Endothelial cell of umbilical vein (primary cell): ENCODE measurements at regions not wholly inside any gene's neighbourhood (a gene's known extent, or its start where the extent isn't known, plus 50 kb on each side); places are given as distances from the start of the nearest gene placed in this dataset.

Source experiments
- BruUV-seq: library from RNA; stranded (reverse); fragments of 400-500 nt; replicated peaks from 2 replicates; lab custom pipeline; 2021; lab: Mats Ljungman, UMichigan
- CTCF ChIA-PET: fragments of 300-600, 350-600 bp; sonication (Branson Sonifier 250); formaldehyde crosslinking; loops from one replicate; lab custom pipeline; 2021; ENCODE audit warnings: antibody characterized with exemption, inconsistent platforms; lab: Charles Lee
- POLR2A ChIA-PET: fragments of 300-600, 350-600 bp; sonication (Branson Sonifier 250); formaldehyde crosslinking; loops from one replicate; lab custom pipeline; 2021; ENCODE audit warnings: antibody characterized with exemption, inconsistent platforms; lab: Charles Lee
- DNase-seq: peaks from one replicate; pipeline ENCODE4 v3.0.0-alpha.2; 2011; ENCODE audit warnings: low read depth, low spot score
- FAIRE-seq: peaks from 2 replicates; lab custom pipeline; 2011; peaks lifted over from hg19 to GRCh38; lab: Jason Lieb, UNC
- H2AFZ ChIP-seq: 2 replicates; pipeline ENCODE4 v1.6.0; 2012; ENCODE audit warnings: low read depth, low read length, control low read depth, inconsistent platforms
- H3K27ac ChIP-seq: 2 replicates; pipeline ENCODE4 v1.5.1; 2011; ENCODE audit warnings: low read depth, mild to moderate bottlenecking, control low read depth, low read length, moderate library complexity; ENCODE audit not compliant: insufficient read depth
- H3K27me3 ChIP-seq, 2 experiments: 2 replicates each; pipeline versions ENCODE4 v1.6.0 to v1.6.1; 2011; ENCODE audit warnings: low read length in 2 of 2, mixed read lengths in 1 of 2; ENCODE audit not compliant: control insufficient read depth in 2 of 2, insufficient read depth in 2 of 2
- H3K36me3 ChIP-seq, 2 experiments: 2 replicates in 1 of 2; 3 replicates in 1 of 2; pipeline ENCODE4 v1.5.1; 2011; ENCODE audit warnings: low read length in 2 of 2, mild to moderate bottlenecking in 1 of 2, moderate library complexity in 1 of 2; ENCODE audit not compliant: control insufficient read depth in 2 of 2, insufficient read depth in 2 of 2; ENCODE audit errors: extremely low read depth in 1 of 2
- H3K4me1 ChIP-seq: 3 replicates; pipeline ENCODE4 v1.5.1; 2011; ENCODE audit warnings: mild to moderate bottlenecking, low read length; ENCODE audit not compliant: control insufficient read depth, insufficient read depth; ENCODE audit errors: extremely low read depth
- H3K4me2 ChIP-seq: 2 replicates; pipeline ENCODE4 v1.6.1; 2011; ENCODE audit warnings: low read length, control low read depth, mixed read lengths; ENCODE audit not compliant: insufficient read depth
- H3K4me3 ChIP-seq, 3 experiments: fragments of 200-600 bp in 1 of 3; sonication (generic), shearing (Covaris generic) in 1 of 3; replicated peaks in 1 of 3; 2 replicates each; pipeline ENCODE4 v1.5.1; 2011 to 2016; ENCODE audit warnings: control low read depth in 3 of 3, low read length in 3 of 3, mild to moderate bottlenecking in 2 of 3, inconsistent platforms in 1 of 3, low read depth in 1 of 3, moderate library complexity in 1 of 3; ENCODE audit not compliant: insufficient read depth in 1 of 3
- H3K79me2 ChIP-seq: 2 replicates; pipeline ENCODE4 v1.6.0; 2012; ENCODE audit warnings: low read length, inconsistent platforms; ENCODE audit not compliant: control insufficient read depth, insufficient read depth
- H3K9ac ChIP-seq: replicated peaks from 2 replicates; pipeline ENCODE3; 2011; ENCODE audit warnings: low read length, control low read depth; ENCODE audit not compliant: insufficient read depth; ENCODE audit errors: extremely low read depth
- H3K9me1 ChIP-seq: replicated peaks from 3 replicates; pipeline ENCODE4 v1.6.0; 2011; ENCODE audit warnings: mild to moderate bottlenecking, low read length; ENCODE audit not compliant: control insufficient read depth, insufficient read depth; ENCODE audit errors: extremely low read depth
- H3K9me3 ChIP-seq: replicated peaks from 2 replicates; pipeline ENCODE4 v1.5.1; 2012; ENCODE audit warnings: low read length, inconsistent platforms; ENCODE audit not compliant: control insufficient read depth, insufficient read depth
- H4K20me1 ChIP-seq: replicated peaks from 2 replicates; pipeline ENCODE3; 2011; ENCODE audit warnings: mild to moderate bottlenecking, low read length; ENCODE audit not compliant: control insufficient read depth, insufficient read depth; ENCODE audit errors: extremely low read depth
- CTCF ChIP-seq, 2 donors: IDR thresholded peaks; 1 replicate in 1 of 2; 2 replicates in 1 of 2; pipeline ENCODE4 v1.5.1; 2011; ENCODE audit warnings: low read length in 2 of 2, mild to moderate bottlenecking in 2 of 2, moderate library complexity in 2 of 2, control low read depth in 1 of 2, inconsistent platforms in 1 of 2, low read depth in 1 of 2; ENCODE audit not compliant: insufficient read depth in 1 of 2; ENCODE audit errors: extremely low read depth in 1 of 2
- EZH2 ChIP-seq: IDR thresholded peaks from 2 replicates; pipeline ENCODE4 v1.6.1; 2012; ENCODE audit warnings: borderline replicate concordance, low read depth, mild to moderate bottlenecking, moderate library complexity, low read length, inconsistent platforms; ENCODE audit not compliant: severe bottlenecking
- FOS ChIP-seq: IDR thresholded peaks from 2 replicates; pipeline ENCODE4 v1.6.1; 2011; ENCODE audit warnings: mild to moderate bottlenecking, low read length, moderate library complexity, borderline replicate concordance; ENCODE audit not compliant: insufficient read depth
- GATA2 ChIP-seq: IDR thresholded peaks from 2 replicates; pipeline ENCODE4 v1.7.0; 2011; ENCODE audit warnings: low read depth, mild to moderate bottlenecking, moderate library complexity, mixed read lengths, low read length; ENCODE audit not compliant: insufficient read length, insufficient read depth
- JUN ChIP-seq: IDR thresholded peaks from 2 replicates; pipeline ENCODE4 v1.6.1; 2011; ENCODE audit warnings: borderline replicate concordance, low read depth; ENCODE audit not compliant: insufficient read length, insufficient read depth
- MAX ChIP-seq: IDR thresholded peaks from 2 replicates; pipeline ENCODE4 v1.6.1; 2011; ENCODE audit not compliant: insufficient read depth, insufficient read length
- MYC ChIP-seq: IDR thresholded peaks from one replicate; pipeline ENCODE4 v1.6.1; 2011; ENCODE audit warnings: mild to moderate bottlenecking, low read depth, low read length
- POLR2A ChIP-seq: IDR thresholded peaks from 2 replicates; pipeline ENCODE4 v1.6.1; 2012; ENCODE audit warnings: low read depth, mild to moderate bottlenecking, control low read depth, low read length
- POLR2AphosphoS5 ChIP-seq: IDR thresholded peaks from 2 replicates; pipeline ENCODE4 v1.6.1; 2012; ENCODE audit warnings: low read depth, mild to moderate bottlenecking, control low read depth, low read length, moderate library complexity; ENCODE audit not compliant: insufficient read depth
- dilution Hi-C: fragments of 300-500 bp; cut with MboI; formaldehyde crosslinking; loops from one replicate; pipeline ENCODE4 v1.15.0; 2019; ENCODE audit warnings: low sequenced_read_pairs; ENCODE audit not compliant: extremely low pct_ligation_motif_present
- intact Hi-C: fragments of 100-400 bp; cut with micrococcal nuclease; formaldehyde crosslinking; loops from one replicate; pipeline ENCODE4 v1.10.0; 2022

GRCh38 chr2:236809716-236810115 is 240.1 kb downstream of the ACKR3 start:
- Histone ChIP-seq H2AFZ (no peak overlapping the region), H4K20me1 (no peaks in the 10 kb centered on the region), H3K4me2 (no peak overlapping the region), H3K9ac (no peak overlapping the region), H3K27ac (no peak overlapping the region), H3K4me3 (no peak overlapping the region), H3K9me1 (no peaks in the 10 kb centered on the region), H3K9me3 (no peaks in the 10 kb centered on the region), H3K4me1 (no peaks in the 10 kb centered on the region), H3K36me3 (no peaks in the 10 kb centered on the region), H3K79me2 (no peaks in the 10 kb centered on the region), H3K27me3 (no peaks in the 10 kb centered on the region)
- TF ChIP-seq JUN = no peak
- TF ChIP-seq POLR2AphosphoS5 = no peak
- TF ChIP-seq FOS = no peak
- no peak for TF ChIP-seq CTCF (IDR thresholded peaks at IDR 0.05; ENCODE audit: extremely low read depth in 1 of 2, insufficient read depth in 1 of 2, low read depth in 1 of 2, low read length in 2 of 2)
- no peak for TF ChIP-seq MYC
- TF ChIP-seq EZH2 = no peak
- no peak for TF ChIP-seq POLR2A
- no peak for TF ChIP-seq GATA2
- TF ChIP-seq MAX = no peak
- DNase-seq = no peak
- no TSS peak for BruUV-seq
- no peak for FAIRE-seq
- POLR2A ChIA-PET = no interaction called here
- dilution Hi-C loops = no loop called here
- intact Hi-C loops = no loop called here
- CTCF ChIA-PET = no interaction called here
